Endothelial cell (in vitro differentiated cells): ENCODE measurements at regions not wholly inside any gene's neighbourhood (a gene's known extent, or its start where the extent isn't known, plus 50 kb on each side); places are given as distances from the start of the nearest gene placed in this dataset.

ENCODE experiments used
- DNase-seq: peaks from one replicate; pipeline ENCODE4 v3.0.0; 2021; ENCODE audit warnings: low spot score
- H3K27ac Mint-ChIP-seq: one replicate; pipeline ENCODE4 v1.8.0; 2021; ENCODE audit warnings: mixed read lengths, inconsistent platforms; ENCODE audit not compliant: unreplicated experiment
- H3K27me3 Mint-ChIP-seq: one replicate; pipeline ENCODE4 v1.8.0; 2021; ENCODE audit warnings: mild to moderate bottlenecking, moderate library complexity, mixed read lengths, inconsistent platforms; ENCODE audit not compliant: unreplicated experiment
- H3K36me3 Mint-ChIP-seq: one replicate; pipeline ENCODE4 v1.8.0; 2021; ENCODE audit warnings: mild to moderate bottlenecking, low read depth, mixed read lengths, inconsistent platforms; ENCODE audit not compliant: unreplicated experiment
- H3K4me1 Mint-ChIP-seq: one replicate; pipeline ENCODE4 v1.8.0; 2021; ENCODE audit warnings: mild to moderate bottlenecking, mixed read lengths, inconsistent platforms; ENCODE audit not compliant: unreplicated experiment
- H3K4me3 Mint-ChIP-seq: one replicate; pipeline ENCODE4 v1.8.0; 2021; ENCODE audit warnings: mild to moderate bottlenecking, mixed read lengths, inconsistent platforms; ENCODE audit not compliant: unreplicated experiment
- H3K9me3 Mint-ChIP-seq: one replicate; pipeline ENCODE4 v1.8.0; 2021; ENCODE audit warnings: mixed read lengths, inconsistent platforms; ENCODE audit not compliant: unreplicated experiment
- TF ChIP-seq, protein P1 (sequence below): fragments of 200-600 bp; sonication (generic); IDR thresholded peaks from one replicate; pipeline ENCODE4 v1.5.0; 2021; ENCODE audit warnings: antibody characterized with exemption; ENCODE audit not compliant: unreplicated experiment

DNA sequence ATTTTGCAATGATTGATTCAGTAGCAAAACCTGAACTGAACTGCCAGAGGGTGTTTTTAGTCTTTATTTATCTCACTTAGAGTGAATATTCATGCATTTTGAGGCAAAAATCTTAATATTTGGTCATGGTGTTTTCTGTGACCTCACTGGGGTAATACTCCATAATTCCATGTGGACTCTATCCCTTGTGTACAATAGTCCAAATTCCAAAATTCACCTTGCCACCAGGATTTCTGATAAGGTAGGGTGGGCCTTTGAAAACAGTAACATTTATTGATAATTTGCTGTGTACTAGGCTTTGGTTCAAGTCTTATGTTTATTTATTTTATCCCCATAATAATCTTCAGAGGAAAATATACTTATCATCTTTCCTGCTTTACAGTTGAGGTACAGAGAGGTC, 68.4 kb upstream of the PDE5A start:
- DNase-seq = no peak
- no peaks in the 10 kb centered on the region for H3K27me3 Mint-ChIP-seq
- no peaks in the 10 kb centered on the region for H3K4me1 Mint-ChIP-seq
- H3K4me3 Mint-ChIP-seq = no peak overlapping the region
- TF ChIP-seq, protein P1, sequence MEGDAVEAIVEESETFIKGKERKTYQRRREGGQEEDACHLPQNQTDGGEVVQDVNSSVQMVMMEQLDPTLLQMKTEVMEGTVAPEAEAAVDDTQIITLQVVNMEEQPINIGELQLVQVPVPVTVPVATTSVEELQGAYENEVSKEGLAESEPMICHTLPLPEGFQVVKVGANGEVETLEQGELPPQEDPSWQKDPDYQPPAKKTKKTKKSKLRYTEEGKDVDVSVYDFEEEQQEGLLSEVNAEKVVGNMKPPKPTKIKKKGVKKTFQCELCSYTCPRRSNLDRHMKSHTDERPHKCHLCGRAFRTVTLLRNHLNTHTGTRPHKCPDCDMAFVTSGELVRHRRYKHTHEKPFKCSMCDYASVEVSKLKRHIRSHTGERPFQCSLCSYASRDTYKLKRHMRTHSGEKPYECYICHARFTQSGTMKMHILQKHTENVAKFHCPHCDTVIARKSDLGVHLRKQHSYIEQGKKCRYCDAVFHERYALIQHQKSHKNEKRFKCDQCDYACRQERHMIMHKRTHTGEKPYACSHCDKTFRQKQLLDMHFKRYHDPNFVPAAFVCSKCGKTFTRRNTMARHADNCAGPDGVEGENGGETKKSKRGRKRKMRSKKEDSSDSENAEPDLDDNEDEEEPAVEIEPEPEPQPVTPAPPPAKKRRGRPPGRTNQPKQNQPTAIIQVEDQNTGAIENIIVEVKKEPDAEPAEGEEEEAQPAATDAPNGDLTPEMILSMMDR = no peak
- no peaks in the 10 kb centered on the region for H3K36me3 Mint-ChIP-seq
- no peak overlapping the region for H3K27ac Mint-ChIP-seq
- H3K9me3 Mint-ChIP-seq = no peaks in the 10 kb centered on the region

DNA sequence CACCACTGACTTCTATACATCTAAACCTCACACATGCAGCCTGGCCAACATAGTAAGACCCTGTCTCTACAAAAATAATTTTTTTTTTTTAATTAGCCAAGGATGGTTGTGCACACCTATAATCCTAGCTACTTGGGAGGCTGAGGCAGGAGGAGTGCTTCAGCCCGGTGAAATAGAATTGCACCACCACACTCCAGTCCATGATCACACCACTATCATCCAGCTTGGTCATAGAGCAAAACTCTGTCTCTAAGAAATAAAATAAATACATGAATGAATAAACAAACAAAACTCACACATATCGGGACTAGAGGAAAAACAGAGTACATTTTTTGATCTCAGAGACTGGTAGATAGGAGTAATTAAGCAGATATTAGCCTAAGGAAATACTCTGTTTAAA, 66.6 kb upstream of the PDE5A start:
- Mint-ChIP-seq H3K4me3 (no peak overlapping the region), H3K27ac (no peak overlapping the region), H3K4me1 (no peaks in the 10 kb centered on the region), H3K36me3 (peaks cover 5% of the 10 kb centered on the region), H3K27me3 (no peaks in the 10 kb centered on the region), H3K9me3 (no peaks in the 10 kb centered on the region)
- TF ChIP-seq, protein P1 = no peak
- no peak for DNase-seq

DNA sequence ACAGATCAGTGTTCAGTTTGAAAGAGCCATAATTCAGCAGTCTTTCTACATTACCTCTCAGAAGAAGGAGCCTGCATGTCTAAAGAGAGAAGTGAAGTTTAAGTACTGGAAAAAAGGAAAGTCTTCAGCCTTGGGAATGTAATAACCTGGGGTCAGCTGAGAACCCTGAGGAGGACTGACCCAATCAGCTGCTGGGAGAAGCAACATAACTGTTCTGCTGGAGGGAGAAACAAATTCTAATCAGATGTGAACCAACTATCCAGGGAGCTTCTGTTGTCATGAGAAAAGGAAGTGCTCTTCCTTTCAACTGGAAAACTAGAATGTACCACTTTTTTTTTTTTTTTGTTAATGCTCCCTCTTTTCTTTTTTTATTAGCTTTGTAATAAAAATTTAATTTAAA, 64.5 kb upstream of the PDE5A start:
- peaks cover 5% of the 10 kb centered on the region for H3K36me3 Mint-ChIP-seq
- TF ChIP-seq, protein P1 = no peak
- DNase-seq = no peak
- H3K4me1 Mint-ChIP-seq = no peaks in the 10 kb centered on the region
- no peaks in the 10 kb centered on the region for H3K27me3 Mint-ChIP-seq
- H3K4me3 Mint-ChIP-seq = no peak overlapping the region
- no peaks in the 10 kb centered on the region for H3K9me3 Mint-ChIP-seq
- H3K27ac Mint-ChIP-seq = no peak overlapping the region

DNA sequence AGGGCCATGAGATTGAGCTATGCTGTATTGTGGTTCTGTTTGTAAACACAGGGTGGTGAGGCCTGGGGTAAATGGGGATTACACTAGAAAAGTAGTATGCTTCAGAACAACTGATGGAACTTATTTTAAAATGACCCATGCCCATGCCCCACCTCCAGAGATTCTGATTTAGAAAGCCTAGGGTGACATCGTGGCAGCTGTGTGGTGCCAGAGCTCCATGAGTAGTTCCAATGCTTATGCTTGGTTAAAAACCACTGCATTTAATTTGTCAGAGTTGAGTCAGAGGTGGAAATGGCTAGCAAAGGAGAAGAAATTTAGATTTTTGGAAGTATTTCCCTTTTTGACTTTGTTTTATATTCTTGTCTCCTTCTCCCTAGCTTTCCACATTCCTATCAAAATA, 63.4 kb upstream of the PDE5A start:
- H3K36me3 Mint-ChIP-seq = peaks cover 5% of the 10 kb centered on the region
- no peak overlapping the region for H3K4me3 Mint-ChIP-seq
- no peaks in the 10 kb centered on the region for H3K9me3 Mint-ChIP-seq
- no peak overlapping the region for H3K27ac Mint-ChIP-seq
- no peak for DNase-seq
- no peaks in the 10 kb centered on the region for H3K4me1 Mint-ChIP-seq
- TF ChIP-seq, protein P1 = no peak
- H3K27me3 Mint-ChIP-seq = no peaks in the 10 kb centered on the region

DNA sequence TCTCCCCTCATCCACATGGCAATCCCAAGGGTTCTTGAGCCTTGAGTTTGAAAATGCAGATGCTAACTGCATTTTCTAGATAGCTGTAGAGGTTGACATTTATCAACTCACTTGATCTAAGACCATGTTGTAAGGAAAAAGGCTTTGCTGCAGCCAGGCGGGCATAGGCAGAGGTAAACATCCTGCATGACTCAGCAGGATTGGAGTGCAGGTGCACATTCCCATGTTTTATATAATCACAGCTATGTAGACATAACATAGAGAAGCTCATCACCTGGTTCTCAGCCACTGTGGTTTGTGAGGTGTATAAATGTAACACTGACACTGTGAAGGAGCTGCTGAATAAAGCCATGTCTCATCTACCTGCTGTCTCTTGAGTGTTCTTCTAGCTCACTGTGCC, 62.3 kb upstream of the PDE5A start:
- H3K4me3 Mint-ChIP-seq = no peak overlapping the region
- no peak overlapping the region for H3K27ac Mint-ChIP-seq
- H3K4me1 Mint-ChIP-seq = no peaks in the 10 kb centered on the region
- H3K36me3 Mint-ChIP-seq = peaks cover 5% of the 10 kb centered on the region
- DNase-seq = no peak
- H3K27me3 Mint-ChIP-seq = no peaks in the 10 kb centered on the region
- TF ChIP-seq, protein P1 = no peak
- no peaks in the 10 kb centered on the region for H3K9me3 Mint-ChIP-seq
